ENCODE measurements at regions not wholly inside any gene's neighbourhood (a gene's known extent, or its start where the extent isn't known, plus 50 kb on each side); places are given as distances from the start of the nearest gene placed in this dataset.

GRCh38 chr7:136163340-136163801 is 186.2 kb upstream of the MTPN start:
- Histone ChIP-seq H3F3A (ENCODE audit: insufficient read depth) (no peaks in the 10 kb centered on the region), H3K36me3 (ENCODE audit: low read length) (no peaks in the 10 kb centered on the region), H4K20me1 (ENCODE audit: low read depth, low read length) (no peaks in the 10 kb centered on the region), H3K79me2 (ENCODE audit: insufficient read depth, low read length) (no peaks in the 10 kb centered on the region), H3K4me2 (ENCODE audit: low read depth, low read length, poor library complexity, severe bottlenecking) (no peak overlapping the region), H3K9ac (ENCODE audit: low read length) (no peak overlapping the region), H2AFZ (ENCODE audit: low read depth, low read length, severe bottlenecking) (no peak overlapping the region), H3K27me3 (ENCODE audit: low read length) (no peaks in the 10 kb centered on the region), H3K9me3 (ENCODE audit: insufficient read depth, low read length) (no peaks in the 10 kb centered on the region), H3K9me2 (replicated peaks; ENCODE audit: insufficient read depth, low read length) (no peaks in the 10 kb centered on the region), H3K27ac (ENCODE audit: low read depth, low read length) (no peak overlapping the region), H3K4me3 (ENCODE audit: insufficient read depth, low read length, poor library complexity, severe bottlenecking) (no peak overlapping the region)
- TF ChIP-seq, protein P1, sequence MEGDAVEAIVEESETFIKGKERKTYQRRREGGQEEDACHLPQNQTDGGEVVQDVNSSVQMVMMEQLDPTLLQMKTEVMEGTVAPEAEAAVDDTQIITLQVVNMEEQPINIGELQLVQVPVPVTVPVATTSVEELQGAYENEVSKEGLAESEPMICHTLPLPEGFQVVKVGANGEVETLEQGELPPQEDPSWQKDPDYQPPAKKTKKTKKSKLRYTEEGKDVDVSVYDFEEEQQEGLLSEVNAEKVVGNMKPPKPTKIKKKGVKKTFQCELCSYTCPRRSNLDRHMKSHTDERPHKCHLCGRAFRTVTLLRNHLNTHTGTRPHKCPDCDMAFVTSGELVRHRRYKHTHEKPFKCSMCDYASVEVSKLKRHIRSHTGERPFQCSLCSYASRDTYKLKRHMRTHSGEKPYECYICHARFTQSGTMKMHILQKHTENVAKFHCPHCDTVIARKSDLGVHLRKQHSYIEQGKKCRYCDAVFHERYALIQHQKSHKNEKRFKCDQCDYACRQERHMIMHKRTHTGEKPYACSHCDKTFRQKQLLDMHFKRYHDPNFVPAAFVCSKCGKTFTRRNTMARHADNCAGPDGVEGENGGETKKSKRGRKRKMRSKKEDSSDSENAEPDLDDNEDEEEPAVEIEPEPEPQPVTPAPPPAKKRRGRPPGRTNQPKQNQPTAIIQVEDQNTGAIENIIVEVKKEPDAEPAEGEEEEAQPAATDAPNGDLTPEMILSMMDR (IDR thresholded peaks at IDR 0.05; ENCODE audit: insufficient read depth, low read length, poor library complexity, severe bottlenecking) = no peak
- TF ChIP-seq EZH2phosphoT487 (conservative IDR thresholded peaks at IDR 0.05; ENCODE audit: low read length) = no peak

- Histone ChIP-seq H3F3A (ENCODE audit: insufficient read depth) (no peaks in the 10 kb centered on the region), H3K9ac (ENCODE audit: low read length) (no peak overlapping the region), H3K36me3 (ENCODE audit: low read length) (no peaks in the 10 kb centered on the region), H3K79me2 (ENCODE audit: insufficient read depth, low read length) (no peaks in the 10 kb centered on the region), H3K27me3 (ENCODE audit: low read length) (no peaks in the 10 kb centered on the region), H3K4me3 (ENCODE audit: insufficient read depth, low read length, poor library complexity, severe bottlenecking) (no peak overlapping the region), H3K9me2 (replicated peaks; ENCODE audit: insufficient read depth, low read length) (0 out of 2 replicates have a peak, but pooled peaks cover 4% of the 10 kb centered on the region), H3K4me2 (ENCODE audit: low read depth, low read length, poor library complexity, severe bottlenecking) (no peak overlapping the region), H4K20me1 (ENCODE audit: low read depth, low read length) (no peaks in the 10 kb centered on the region), H3K27ac (ENCODE audit: low read depth, low read length) (no peak overlapping the region), H3K9me3 (ENCODE audit: insufficient read depth, low read length) (no peaks in the 10 kb centered on the region), H2AFZ (ENCODE audit: low read depth, low read length, severe bottlenecking) (no peak overlapping the region)
- TF ChIP-seq, protein P1 (IDR thresholded peaks at IDR 0.05; ENCODE audit: insufficient read depth, low read length, poor library complexity, severe bottlenecking) = no peak
- TF ChIP-seq EZH2phosphoT487 (conservative IDR thresholded peaks at IDR 0.05; ENCODE audit: low read length) = no peak
These were observed 173.2 kb upstream of the MTPN start for GRCh38 chr7:136150311-136150710.

DNA sequence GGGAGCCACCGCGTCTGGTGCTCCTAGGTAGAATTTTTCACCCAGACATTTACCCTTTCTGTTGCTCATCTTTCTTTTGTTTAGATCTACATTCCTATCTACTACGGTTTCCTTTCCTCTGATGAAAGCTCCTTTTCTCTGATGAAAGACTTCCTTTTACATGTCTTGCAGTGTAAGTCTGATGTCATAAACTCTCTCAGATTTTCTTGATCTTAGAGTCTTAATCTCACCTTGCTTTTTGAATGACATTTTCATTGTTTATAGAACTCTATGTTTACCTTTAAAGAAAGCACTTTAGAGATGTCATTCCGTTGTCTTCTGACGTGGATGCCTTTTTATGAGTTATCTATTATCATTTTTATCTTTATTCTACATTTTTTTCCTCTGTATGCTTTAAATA is 171.8 kb upstream of the MTPN start:
- Histone ChIP-seq H3K9me3 (ENCODE audit: insufficient read depth, low read length) (no peaks in the 10 kb centered on the region), H2AFZ (ENCODE audit: low read depth, low read length, severe bottlenecking) (no peak overlapping the region), H3K4me2 (ENCODE audit: low read depth, low read length, poor library complexity, severe bottlenecking) (no peak overlapping the region), H4K20me1 (ENCODE audit: low read depth, low read length) (no peaks in the 10 kb centered on the region), H3K27me3 (ENCODE audit: low read length) (no peaks in the 10 kb centered on the region), H3K36me3 (ENCODE audit: low read length) (no peaks in the 10 kb centered on the region), H3K9me2 (replicated peaks; ENCODE audit: insufficient read depth, low read length) (0 out of 2 replicates have a peak, but pooled peaks cover 4% of the 10 kb centered on the region), H3K79me2 (ENCODE audit: insufficient read depth, low read length) (no peaks in the 10 kb centered on the region), H3K4me3 (ENCODE audit: insufficient read depth, low read length, poor library complexity, severe bottlenecking) (no peak overlapping the region), H3K27ac (ENCODE audit: low read depth, low read length) (no peak overlapping the region), H3K9ac (ENCODE audit: low read length) (no peak overlapping the region), H3F3A (ENCODE audit: insufficient read depth) (no peaks in the 10 kb centered on the region)
- TF ChIP-seq, protein P1 (IDR thresholded peaks at IDR 0.05; ENCODE audit: insufficient read depth, low read length, poor library complexity, severe bottlenecking) = no peak
- TF ChIP-seq EZH2phosphoT487 (conservative IDR thresholded peaks at IDR 0.05; ENCODE audit: low read length) = no peak
